Mesothelial cell of epicardium (in vitro differentiated cells): ENCODE measurements at regions not wholly inside any gene's neighbourhood (a gene's known extent, or its start where the extent isn't known, plus 50 kb on each side); places are given as distances from the start of the nearest gene placed in this dataset.

ENCODE experiments used
- DNase-seq, 2 experiments: peaks; one replicate each; pipeline ENCODE4 v3.0.0; 2021; ENCODE audit warnings: low spot score in 2 of 2; ENCODE audit not compliant: unreplicated experiment in 2 of 2
- H3K27ac Mint-ChIP-seq: 2 replicates; pipeline ENCODE4 v1.8.0; 2021; ENCODE audit warnings: mixed read lengths
- H3K27me3 Mint-ChIP-seq: 2 replicates; pipeline ENCODE4 v1.8.0; 2021; ENCODE audit warnings: low read depth, mixed read lengths
- H3K36me3 Mint-ChIP-seq: 2 replicates; pipeline ENCODE4 v1.8.0; 2021; ENCODE audit warnings: mixed read lengths
- H3K4me1 Mint-ChIP-seq: 2 replicates; pipeline ENCODE4 v1.8.0; 2021; ENCODE audit warnings: mixed read lengths
- H3K4me3 Mint-ChIP-seq: 2 replicates; pipeline ENCODE4 v1.8.0; 2021; ENCODE audit warnings: mild to moderate bottlenecking, moderate library complexity, mixed read lengths
- H3K9me3 Mint-ChIP-seq: 2 replicates; pipeline ENCODE4 v1.8.0; 2021; ENCODE audit warnings: mixed read lengths
- CTCF ChIP-seq: fragments of 200-600 bp; sonication (generic); IDR thresholded peaks from one replicate; pipeline ENCODE4 v1.5.0; 2021; ENCODE audit warnings: antibody characterized with exemption; ENCODE audit not compliant: unreplicated experiment

GRCh38 chr16:82510789-82511305 is 115.9 kb upstream of the CDH13 start:
- H3K27me3 Mint-ChIP-seq, result peaks cover 4% of the 10 kb centered on the region
- H3K27ac Mint-ChIP-seq, result no peak overlapping the region

DNA sequence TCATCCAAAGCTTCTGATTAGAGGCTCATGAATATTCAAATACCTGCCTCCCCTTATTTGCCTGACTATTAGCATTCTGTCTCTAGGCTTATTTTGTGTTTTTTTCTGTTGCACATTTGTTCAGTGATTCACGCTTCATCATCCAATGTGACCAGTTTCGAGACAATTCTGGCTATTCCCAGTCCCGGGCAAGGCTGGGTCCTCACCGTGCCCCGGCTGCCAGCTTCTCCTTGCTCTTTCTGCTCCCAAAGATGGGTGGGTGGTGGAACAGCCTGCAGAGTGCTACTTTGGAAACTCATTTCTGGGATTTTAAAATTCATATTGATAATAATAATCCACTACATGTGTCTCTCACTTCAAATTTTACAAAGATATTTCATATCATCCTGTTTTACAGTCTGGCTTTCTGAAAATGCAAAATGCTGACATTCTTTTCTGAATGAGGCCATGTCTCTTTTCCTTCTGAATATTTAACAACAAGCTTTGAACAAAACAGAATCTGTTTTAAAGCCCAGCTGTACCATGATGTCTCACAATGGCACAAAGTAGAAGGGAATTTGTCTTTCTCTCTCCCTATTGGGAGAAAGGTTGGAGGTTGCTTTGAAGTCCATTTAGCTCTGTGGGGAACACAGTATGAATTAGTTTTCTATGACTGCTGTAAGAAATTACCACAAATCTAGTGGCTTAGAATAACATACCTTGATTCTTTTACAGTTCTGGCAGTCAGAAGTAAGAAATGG is 116.9 kb upstream of the CDH13 start:
- H3K4me1 Mint-ChIP-seq, result no peaks in the 10 kb centered on the region
- H3K27ac Mint-ChIP-seq, result no peak overlapping the region
- peaks cover 18% of the 10 kb centered on the region for H3K9me3 Mint-ChIP-seq

More at GRCh38 chr16:82510789-82511305, 115.9 kb upstream of the CDH13 start:
- H3K4me3 Mint-ChIP-seq, result no peak overlapping the region
- TF ChIP-seq CTCF, result no peak
- H3K9me3 Mint-ChIP-seq, result peaks cover 18% of the 10 kb centered on the region
- H3K36me3 Mint-ChIP-seq, result no peaks in the 10 kb centered on the region
- no peaks in the 10 kb centered on the region for H3K4me1 Mint-ChIP-seq
- DNase-seq, result no peak

GRCh38 chr16:82506692-82507670 is 119.8 kb upstream of the CDH13 start:
- Mint-ChIP-seq H3K9me3 (peaks cover 13% of the 10 kb centered on the region), H3K27ac (no peak overlapping the region), H3K4me1 (no peaks in the 10 kb centered on the region), H3K36me3 (no peaks in the 10 kb centered on the region), H3K4me3 (no peak overlapping the region), H3K27me3 (no peaks in the 10 kb centered on the region)
- DNase-seq, result no peak
- no peak for TF ChIP-seq CTCF

More for the DNA sequence above, 116.9 kb upstream of the CDH13 start:
- Mint-ChIP-seq H3K36me3 (no peaks in the 10 kb centered on the region), H3K4me3 (no peak overlapping the region), H3K27me3 (peaks cover 2% of the 10 kb centered on the region)
- no peak for DNase-seq
- TF ChIP-seq CTCF, result no peak

- TF ChIP-seq CTCF, result no peak
- no peak for DNase-seq
- Mint-ChIP-seq H3K27ac (no peak overlapping the region), H3K4me1 (no peaks in the 10 kb centered on the region), H3K36me3 (no peaks in the 10 kb centered on the region), H3K9me3 (peaks cover 11% of the 10 kb centered on the region), H3K4me3 (no peak overlapping the region), H3K27me3 (no peaks in the 10 kb centered on the region)
These were observed 121.9 kb upstream of the CDH13 start for GRCh38 chr16:82504836-82505235.

DNA sequence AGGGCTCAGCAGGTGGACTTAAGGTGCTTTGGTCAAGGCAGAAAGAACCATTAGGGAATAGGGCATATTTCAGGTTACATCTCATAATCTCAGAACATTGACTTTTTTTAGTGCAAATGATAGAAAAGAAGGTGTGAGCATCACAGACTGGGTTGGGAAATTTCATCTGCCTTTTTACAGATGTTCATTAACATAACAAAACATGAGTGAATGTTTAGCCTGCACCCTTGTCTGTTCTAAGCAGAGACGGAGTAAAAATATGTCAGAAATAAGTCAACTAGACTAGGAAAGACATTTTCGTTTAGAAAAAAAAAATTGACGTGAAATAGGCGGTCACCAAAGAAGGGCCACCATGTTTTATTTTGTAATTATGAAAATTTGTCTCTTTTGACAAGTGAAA is 127.5 kb upstream of the CDH13 start:
- Mint-ChIP-seq H3K4me3 (no peak overlapping the region), H3K27me3 (peaks cover 11% of the 10 kb centered on the region), H3K4me1 (no peaks in the 10 kb centered on the region), H3K27ac (no peak overlapping the region), H3K9me3 (no peaks in the 10 kb centered on the region), H3K36me3 (no peaks in the 10 kb centered on the region)
- TF ChIP-seq CTCF, result no peak
- no peak for DNase-seq
